GM23248 (cell line): ENCODE measurements at regions not wholly inside any gene's neighbourhood (a gene's known extent, or its start where the extent isn't known, plus 50 kb on each side); places are given as distances from the start of the nearest gene placed in this dataset.

Experiments used
- DNase-seq: peaks from one replicate; pipeline ENCODE4 v3.0.0-alpha.2; 2015
- H2AFZ ChIP-seq: fragments of 200-600 bp; sonication (generic); 2 replicates; pipeline ENCODE4 v1.6.1; 2016; ENCODE audit warnings: antibody characterized with exemption
- H3F3A ChIP-seq: fragments of 200-600 bp; sonication (generic); 2 replicates; pipeline ENCODE4 v1.6.1; 2016; ENCODE audit warnings: mild to moderate bottlenecking, antibody characterized with exemption, mixed run types; ENCODE audit not compliant: insufficient read depth
- H3K27ac ChIP-seq: fragments of 200-600 bp; sonication (generic); 2 replicates; pipeline ENCODE4 v1.5.1; 2016; ENCODE audit warnings: mild to moderate bottlenecking
- H3K27me3 ChIP-seq: fragments of 200-600 bp; sonication (generic); replicated peaks from 2 replicates; pipeline ENCODE4 v1.6.1; 2016; ENCODE audit warnings: mild to moderate bottlenecking; ENCODE audit not compliant: insufficient read depth
- H3K36me3 ChIP-seq: fragments of 200-600 bp; sonication (generic); 2 replicates; pipeline ENCODE4 v1.6.1; 2016; ENCODE audit warnings: low read depth, mild to moderate bottlenecking
- H3K4me1 ChIP-seq: fragments of 200-600 bp; sonication (generic); 2 replicates; pipeline ENCODE4 v1.6.1; 2016; ENCODE audit warnings: mild to moderate bottlenecking; ENCODE audit not compliant: insufficient read depth
- H3K4me2 ChIP-seq: fragments of 200-600 bp; sonication (generic); one replicate; pipeline ENCODE4 v1.6.1; 2016; ENCODE audit warnings: mild to moderate bottlenecking; ENCODE audit not compliant: unreplicated experiment
- H3K4me3 ChIP-seq: fragments of 200-600 bp; sonication (generic); 2 replicates; pipeline ENCODE4 v1.5.1; 2016; ENCODE audit warnings: mild to moderate bottlenecking
- H3K79me2 ChIP-seq: fragments of 200-600 bp; sonication (generic); 2 replicates; pipeline ENCODE4 v1.6.1; 2016; ENCODE audit warnings: mild to moderate bottlenecking; ENCODE audit not compliant: insufficient read depth
- H3K9ac ChIP-seq: fragments of 200-600 bp; sonication (generic); 2 replicates; pipeline ENCODE4 v1.6.1; 2016; ENCODE audit warnings: mild to moderate bottlenecking
- H3K9me2 ChIP-seq: fragments of 200-600 bp; sonication (generic); 2 replicates; pipeline ENCODE4 v1.6.1; 2016; ENCODE audit warnings: mixed run types, mild to moderate bottlenecking, moderate library complexity; ENCODE audit not compliant: insufficient read depth
- H3K9me3 ChIP-seq: fragments of 200-600 bp; sonication (generic); one replicate; pipeline ENCODE4 v1.6.1; 2017; ENCODE audit warnings: low read depth
- H4K20me1 ChIP-seq: fragments of 200-600 bp; sonication (generic); 2 replicates; pipeline ENCODE4 v1.6.0; 2016; ENCODE audit not compliant: insufficient read depth
- EZH2 ChIP-seq: fragments of 200-600 bp; sonication (generic); IDR thresholded peaks from 2 replicates; pipeline ENCODE4 v1.6.1; 2018; ENCODE audit warnings: antibody characterized with exemption, mild to moderate bottlenecking; ENCODE audit not compliant: insufficient read depth, poor library complexity, severe bottlenecking
- EZH2phosphoT487 ChIP-seq: fragments of 200-600 bp; sonication (generic); IDR thresholded peaks from 2 replicates; pipeline ENCODE4 v1.6.1; 2018; ENCODE audit warnings: antibody characterized with exemption, moderate library complexity, mild to moderate bottlenecking, low read depth; ENCODE audit not compliant: insufficient read depth
- WGBS, 2 experiments: methylation state at CpG; one replicate each; pipeline ENCODE4 v1.1.6; 2015 to 2017; ENCODE audit warnings: low lambda C conversion rate in 2 of 2, low coverage in 1 of 2; ENCODE audit errors: missing lambda C conversion rate in 2 of 2; 5-methylcytosine and 5-hydroxymethylcytosine counted together
- in situ Hi-C: fragments of 300-500 bp; cut with MboI; formaldehyde crosslinking; loops from 2 replicates; pipeline ENCODE4 v1.15.0; 2020

DNA sequence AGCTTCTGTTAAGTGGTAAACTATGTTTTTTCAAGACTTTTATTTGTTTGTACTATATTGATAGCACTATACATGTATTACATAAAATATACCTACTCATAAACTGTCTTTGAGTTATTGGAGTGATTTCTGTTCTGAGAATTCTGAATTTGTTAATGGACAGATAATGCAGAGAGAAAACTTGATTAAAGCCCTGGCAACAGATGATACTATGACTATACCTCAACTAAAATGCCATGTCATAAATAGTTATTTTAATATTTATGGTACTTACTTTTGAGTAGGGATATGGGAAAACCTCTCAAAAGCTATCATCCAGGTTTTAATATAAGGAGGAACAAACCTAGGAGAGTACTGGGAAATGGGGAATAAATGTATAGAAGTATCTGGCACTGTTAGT is 947.2 kb upstream of the ARRDC3 start:
- Histone ChIP-seq H3K79me2 (no peaks in the 10 kb centered on the region), H3K36me3 (no peaks in the 10 kb centered on the region), H3K9me3 (no peaks in the 10 kb centered on the region), H3K4me3 (no peak overlapping the region), H2AFZ (no peak overlapping the region), H3K4me1 (peaks cover 21% of the 10 kb centered on the region), H3K27me3 (no peaks in the 10 kb centered on the region), H3K9me2 (no peaks in the 10 kb centered on the region; the same call in 1 of the 2 replicates), H3F3A (peaks cover 5% of the 10 kb centered on the region), H3K4me2 (no peak overlapping the region), H3K9ac (no peak overlapping the region), H4K20me1 (no peaks in the 10 kb centered on the region), H3K27ac (no peak overlapping the region)
- in situ Hi-C loops, result no loop called here
- DNase-seq, result no peak
- TF ChIP-seq EZH2, result no peak
- no peak for TF ChIP-seq EZH2phosphoT487

DNA sequence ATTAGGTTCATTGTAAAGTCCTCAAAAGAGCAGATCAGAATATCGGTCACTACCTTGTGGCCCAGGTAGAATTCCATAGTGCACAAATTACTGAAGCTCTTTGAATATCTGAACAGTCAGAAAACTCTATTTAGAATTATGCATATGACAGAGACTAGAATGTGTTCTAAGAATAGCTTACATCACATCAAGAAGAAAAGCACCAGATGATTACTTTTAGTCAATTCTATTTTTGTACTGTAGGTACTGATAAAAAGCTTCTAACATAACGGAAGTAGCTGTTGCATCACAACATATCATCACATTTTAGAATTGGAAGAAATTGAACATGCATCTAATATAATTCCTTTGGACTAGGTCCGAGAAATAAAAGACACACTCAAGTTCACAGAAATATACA is 946.6 kb upstream of the ARRDC3 start:
- in situ Hi-C loops, result no loop called here
- Histone ChIP-seq H3K4me3 (no peak overlapping the region), H3K9me3 (no peaks in the 10 kb centered on the region), H3K36me3 (no peaks in the 10 kb centered on the region), H4K20me1 (no peaks in the 10 kb centered on the region), H3K4me2 (no peak overlapping the region), H3K4me1 (peaks cover 15% of the 10 kb centered on the region; the same call in 1 of the 2 replicates), H3K27ac (no peak overlapping the region), H3F3A (peaks cover 5% of the 10 kb centered on the region), H3K27me3 (no peaks in the 10 kb centered on the region), H3K9ac (no peak overlapping the region), H2AFZ (no peak overlapping the region), H3K9me2 (no peaks in the 10 kb centered on the region; the same call in 1 of the 2 replicates), H3K79me2 (no peaks in the 10 kb centered on the region)
- no peak for TF ChIP-seq EZH2phosphoT487
- no peak for TF ChIP-seq EZH2
- WGBS, 2 experiments, result 49 to 61% methylated on average over 3 of the region's 3 CpGs
- DNase-seq, result no peak

DNA sequence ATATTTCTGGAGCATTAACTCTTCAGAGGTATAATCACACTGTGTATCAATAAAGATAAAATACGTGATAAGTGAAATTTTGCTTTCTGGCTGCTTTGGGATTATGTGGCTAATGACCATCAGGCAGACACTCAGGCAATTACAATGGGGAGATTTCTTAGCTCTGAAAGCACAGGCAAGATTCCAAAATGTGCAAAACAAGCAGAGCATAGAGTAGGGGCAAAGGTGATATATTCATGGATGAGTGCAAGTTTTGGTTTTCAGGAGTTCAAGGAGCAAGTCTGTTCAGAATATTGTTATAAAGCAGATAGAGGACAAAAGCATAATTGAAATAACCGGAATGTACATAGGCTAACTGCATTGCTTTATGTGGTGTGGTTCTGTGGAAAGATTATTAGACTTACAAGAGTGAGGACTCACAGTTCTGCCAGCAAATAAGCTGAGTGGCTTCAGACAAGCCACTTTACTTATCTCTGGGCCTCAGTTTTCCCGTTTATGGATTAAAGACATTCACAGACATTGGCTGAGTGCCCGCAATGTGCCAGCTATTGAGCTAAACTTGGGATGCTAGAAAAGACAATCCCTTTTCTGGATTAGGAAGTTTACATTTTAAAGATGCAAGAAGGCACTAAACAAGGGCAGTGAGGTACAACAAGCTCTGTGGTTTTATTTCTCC is 945.6 kb upstream of the ARRDC3 start:
- Histone ChIP-seq H3K4me2 (no peak overlapping the region), H3F3A (peaks cover 5% of the 10 kb centered on the region), H3K27ac (no peak overlapping the region), H2AFZ (0 out of 2 replicates have a peak overlapping the region, but pooled peaks have one; percentile 4), H3K36me3 (no peaks in the 10 kb centered on the region), H3K9me3 (no peaks in the 10 kb centered on the region), H3K27me3 (no peaks in the 10 kb centered on the region), H3K9me2 (no peaks in the 10 kb centered on the region; the same call in 1 of the 2 replicates), H4K20me1 (no peaks in the 10 kb centered on the region), H3K4me1 (peaks cover 15% of the 10 kb centered on the region; the same call in 1 of the 2 replicates), H3K9ac (no peak overlapping the region), H3K4me3 (no peak overlapping the region), H3K79me2 (no peaks in the 10 kb centered on the region)
- DNase-seq, result no peak
- no peak for TF ChIP-seq EZH2
- WGBS, 2 experiments, result 48 to 61% methylated on average over 4 of the region's 4 CpGs
- in situ Hi-C loops, result no loop called here

DNA sequence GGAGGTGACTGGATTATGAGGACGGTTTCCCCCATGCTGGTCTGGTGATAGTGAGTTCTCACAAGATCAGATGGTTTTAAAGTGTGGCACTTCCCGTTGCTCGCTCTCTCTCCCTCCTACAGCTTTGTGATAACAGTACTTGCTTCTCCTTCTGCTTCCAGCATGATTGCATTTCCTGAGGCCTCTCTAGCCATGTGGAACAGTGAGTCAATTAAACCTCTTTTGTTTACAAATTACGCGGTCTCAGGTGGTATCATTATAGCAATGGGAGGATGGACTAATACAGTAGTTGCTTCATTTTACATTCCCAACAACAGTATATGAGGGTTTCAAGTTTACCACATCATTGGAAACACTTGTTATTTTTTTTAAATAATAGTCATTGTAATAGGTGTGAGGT is 937.3 kb upstream of the ARRDC3 start:
- Histone ChIP-seq H3K27me3 (no peaks in the 10 kb centered on the region), H4K20me1 (no peaks in the 10 kb centered on the region), H3K27ac (no peak overlapping the region), H3K79me2 (no peaks in the 10 kb centered on the region), H3K4me2 (no peak overlapping the region), H3K4me3 (no peak overlapping the region), H3K4me1 (no peaks in the 10 kb centered on the region), H3K9me3 (no peaks in the 10 kb centered on the region), H2AFZ (no peak overlapping the region), H3K9ac (no peak overlapping the region), H3F3A (no peaks in the 10 kb centered on the region), H3K36me3 (no peaks in the 10 kb centered on the region), H3K9me2 (no peaks in the 10 kb centered on the region)
- DNase-seq, result no peak
- in situ Hi-C loops, result loop anchor here (25.0 kb wide), 1 partner anchor 1267 kb away; the partner anchor contains the start of genes NR2F1 and NR2F1-AS1
- WGBS, 2 experiments, result 55 to 62% methylated on average over 5 of the region's 5 CpGs
- no peak for TF ChIP-seq EZH2
- TF ChIP-seq EZH2phosphoT487, result no peak

DNA sequence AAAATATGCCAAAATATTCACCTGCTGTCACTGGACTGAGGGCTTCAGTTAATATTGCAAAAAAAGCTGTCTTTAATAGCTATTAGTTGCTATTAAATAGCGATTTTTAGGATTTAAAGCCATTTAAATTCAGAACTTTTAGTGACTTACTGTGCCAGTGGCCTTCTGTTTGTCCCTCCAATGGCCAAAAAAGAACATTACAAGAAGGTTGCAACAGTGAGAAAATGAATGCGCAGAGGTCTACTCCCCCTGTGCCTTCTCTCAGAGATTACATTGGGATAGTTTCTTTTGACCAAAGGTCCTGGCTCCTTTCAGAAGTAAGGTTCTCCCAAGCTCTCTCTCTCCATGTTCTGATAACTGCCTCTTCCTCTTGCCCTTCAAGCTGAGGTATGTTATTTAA is 930.3 kb upstream of the ARRDC3 start:
- Histone ChIP-seq H3K4me2 (no peak overlapping the region), H3K9me2 (no peaks in the 10 kb centered on the region), H3K4me3 (no peak overlapping the region), H3K9me3 (no peaks in the 10 kb centered on the region), H3F3A (no peaks in the 10 kb centered on the region), H4K20me1 (no peaks in the 10 kb centered on the region), H3K36me3 (no peaks in the 10 kb centered on the region), H3K9ac (no peak overlapping the region), H3K27me3 (no peaks in the 10 kb centered on the region), H2AFZ (no peak overlapping the region), H3K79me2 (no peaks in the 10 kb centered on the region), H3K4me1 (peaks cover 15% of the 10 kb centered on the region), H3K27ac (no peak overlapping the region)
- TF ChIP-seq EZH2, result no peak
- TF ChIP-seq EZH2phosphoT487, result no peak
- WGBS, 2 experiments, result 65 to 84% methylated on average over 2 of the region's 2 CpGs
- in situ Hi-C loops, result loop anchor here (25.0 kb wide), 1 partner anchor 1274 kb away; the partner anchor contains the start of genes NR2F1 and NR2F1-AS1
- no peak for DNase-seq
